Gastroesophageal sphincter (tissue), 3 donors: ENCODE measurements at regions not wholly inside any gene's neighbourhood (a gene's known extent, or its start where the extent isn't known, plus 50 kb on each side); places are given as distances from the start of the nearest gene placed in this dataset.

Experiments used
- CTCF ChIP-seq, 4 experiments: fragments of 200-600 bp in 2 of 4; fragments of 450-650 bp in 2 of 4; sonication (generic) in 1 of 4; IDR thresholded peaks; one replicate each; pipeline ENCODE4 v1.5.1; 2017 to 2019; ENCODE audit warnings: antibody characterized with exemption in 4 of 4, mild to moderate bottlenecking in 2 of 4, moderate library complexity in 2 of 4
- EP300 ChIP-seq: sonication (generic); formaldehyde crosslinking; IDR thresholded peaks from one replicate; pipeline ENCODE4 v1.6.1; 2017; ENCODE audit warnings: antibody characterized with exemption, mild to moderate bottlenecking
- POLR2A ChIP-seq, 2 donors: fragments of 450-650 bp; IDR thresholded peaks; one replicate each; pipeline ENCODE4 v1.6.1; 2017; ENCODE audit warnings: antibody characterized with exemption in 2 of 2, mild to moderate bottlenecking in 2 of 2, moderate library complexity in 1 of 2

- TF ChIP-seq CTCF (IDR thresholded peaks at IDR 0.05) (no peak), EP300 (no peak), POLR2A (IDR thresholded peaks at IDR 0.05) (no peak)
Measured at GRCh38 chr14:83253870-83254269, 1720.2 kb upstream of the SEL1L start.
